A549 (cell line): ENCODE measurements at regions not wholly inside any gene's neighbourhood (a gene's known extent, or its start where the extent isn't known, plus 50 kb on each side); places are given as distances from the start of the nearest gene placed in this dataset.

Source experiments
- ATAC-seq, 2 experiments: fragments of 200-7000 bp in 1 of 2; fragments of >200 bp in 1 of 2; cut with Nextera tagmentation in 1 of 2; cut with Tn5 transposase in 1 of 2; 3 replicates each; pipeline versions ENCODE4 v1.8.0 to v1.9.1; 2018 to 2020; ENCODE audit warnings: mild to moderate bottlenecking in 1 of 2, moderate library complexity in 1 of 2
- CTCF ChIA-PET: fragments of 300-600 bp; sonication (Branson Sonifier 250); formaldehyde crosslinking; extraction: SDS; loops from one replicate; lab custom pipeline; 2021; ENCODE audit warnings: antibody characterized with exemption, inconsistent platforms; lab: Yijun Ruan, JAX
- POLR2A ChIA-PET: fragments of 350-600 bp; formaldehyde crosslinking; extraction: SDS; loops from one replicate; lab custom pipeline; 2021; ENCODE audit warnings: antibody characterized with exemption, inconsistent platforms; lab: Yijun Ruan, JAX
- DNase-seq, 2 experiments: peaks; one replicate each; pipeline versions ENCODE4 v3.0.0 to v3.0.0-alpha.2; 2011 to 2016; ENCODE audit warnings: low read depth in 1 of 2, low spot score in 1 of 2
- FAIRE-seq: peaks from 2 replicates; lab custom pipeline; 2011; peaks lifted over from hg19 to GRCh38; lab: Jason Lieb, UNC
- H3K27ac ChIP-seq, 2 experiments: fragments of >200 bp; sonication (Bioruptor Twin); formaldehyde crosslinking; 3 replicates each; pipeline ENCODE4 v1.5.1; 2016 to 2017
- H3K4me1 ChIP-seq: fragments of >200 bp; sonication (Bioruptor Twin); formaldehyde crosslinking; 3 replicates; pipeline ENCODE4 v1.6.1; 2016
- H3K4me2 ChIP-seq: fragments of >200 bp; sonication (Bioruptor Twin); formaldehyde crosslinking; 3 replicates; pipeline ENCODE4 v1.6.1; 2016
- H3K4me3 ChIP-seq: fragments of >200 bp; sonication (Bioruptor Twin); formaldehyde crosslinking; 3 replicates; pipeline ENCODE4 v1.5.1; 2016
- H3K9me3 ChIP-seq: fragments of >200 bp; sonication (Bioruptor Twin); formaldehyde crosslinking; 3 replicates; pipeline ENCODE4 v1.6.1; 2016
- BCL3 ChIP-seq: fragments of >200 bp; sonication (Bioruptor Twin); formaldehyde crosslinking; IDR thresholded peaks from 3 replicates; pipeline ENCODE4 v1.6.1; 2016
- CBX8 ChIP-seq: fragments of 200-600 bp; sonication (generic); IDR thresholded peaks from 2 replicates; pipeline ENCODE4 v1.6.1; 2016
- CEBPB ChIP-seq, 2 experiments: fragments of >200 bp in 1 of 2; sonication (Bioruptor Twin) in 1 of 2; formaldehyde crosslinking in 1 of 2; IDR thresholded peaks; 2 replicates each; pipeline ENCODE4 v1.6.1; 2012 to 2016
- EHF ChIP-seq: fragments of 250-450 bp; sonication (Bioruptor Pico); IDR thresholded peaks from 2 replicates; pipeline ENCODE4 v1.5.0; 2020; ENCODE audit warnings: mild to moderate bottlenecking
- FOSB ChIP-seq: fragments of 250-450 bp; sonication (Bioruptor Pico); IDR thresholded peaks from 2 replicates; pipeline ENCODE4 v1.5.0; 2020; ENCODE audit warnings: mild to moderate bottlenecking, moderate library complexity
- FOSL2 ChIP-seq, 2 experiments: fragments of 450-650 bp in 1 of 2; fragments of >200 bp in 1 of 2; sonication (Bioruptor Twin) in 1 of 2; formaldehyde crosslinking; IDR thresholded peaks; 2 replicates each; pipeline versions ENCODE4 v1.5.0 to v1.6.1; 2016 to 2020; ENCODE audit warnings: mild to moderate bottlenecking in 1 of 2, moderate library complexity in 1 of 2
- GATA3 ChIP-seq: IDR thresholded peaks from 2 replicates; pipeline ENCODE4 v1.6.1; 2012; ENCODE audit warnings: borderline replicate concordance
- HDAC2 ChIP-seq: fragments of 200-600 bp; sonication (generic); IDR thresholded peaks from 2 replicates; pipeline ENCODE4 v1.6.1; 2016
- HES2 ChIP-seq: fragments of >200 bp; sonication (Bioruptor Twin); formaldehyde crosslinking; IDR thresholded peaks from 2 replicates; pipeline ENCODE4 v1.6.1; 2016
- HMGXB4 ChIP-seq: fragments of 250-450 bp; sonication (Bioruptor Pico); IDR thresholded peaks from 2 replicates; pipeline ENCODE4 v1.5.0; 2021; ENCODE audit warnings: mild to moderate bottlenecking, moderate library complexity, borderline replicate concordance
- HOXB5 ChIP-seq: fragments of 250-450 bp; sonication (Bioruptor Pico); IDR thresholded peaks from 2 replicates; pipeline ENCODE4 v1.5.0; 2020; ENCODE audit warnings: mild to moderate bottlenecking, moderate library complexity
- JUNB ChIP-seq: fragments of >200 bp; sonication (Bioruptor Twin); formaldehyde crosslinking; IDR thresholded peaks from 2 replicates; pipeline ENCODE4 v1.6.1; 2016
- MYC ChIP-seq: IDR thresholded peaks from 2 replicates; pipeline ENCODE4 v1.6.1; 2012; ENCODE audit warnings: mild to moderate bottlenecking, inconsistent platforms, low read length, improper control_type of control experiment, borderline replicate concordance
- NPAS2 ChIP-seq: fragments of 250-450 bp; sonication (Bioruptor Pico); IDR thresholded peaks from 2 replicates; pipeline ENCODE4 v1.8.0; 2022; ENCODE audit warnings: mild to moderate bottlenecking, moderate library complexity, borderline replicate concordance
- POLR2A ChIP-seq: IDR thresholded peaks from 2 replicates; pipeline ENCODE4 v1.6.1; 2012; ENCODE audit warnings: mild to moderate bottlenecking, low read length
- POLR2AphosphoS2 ChIP-seq: conservative IDR thresholded peaks from 2 replicates; pipeline ENCODE4 v1.6.1; 2012; ENCODE audit warnings: low read length, improper control_type of control experiment, inconsistent platforms
- RARB ChIP-seq: fragments of 250-450 bp; sonication (Bioruptor Pico); IDR thresholded peaks from 2 replicates; pipeline ENCODE4 v1.8.0; 2021; ENCODE audit warnings: mild to moderate bottlenecking, moderate library complexity
- ZNF302 ChIP-seq: fragments of 250-450 bp; sonication (Bioruptor Pico); IDR thresholded peaks from 2 replicates; pipeline ENCODE4 v1.9.0; 2021; ENCODE audit warnings: inconsistent platforms, mild to moderate bottlenecking, moderate library complexity
- WGBS: methylation state at CpG from one replicate; pipeline ENCODE4 v1.1.6; 2017; ENCODE audit errors: missing lambda C conversion rate; 5-methylcytosine and 5-hydroxymethylcytosine counted together
- TF ChIP-seq, protein P1 (sequence below): IDR thresholded peaks from 2 replicates; pipeline ENCODE4 v1.6.1; 2012
- TF ChIP-seq, protein P2 (sequence below): fragments of 150-350 bp; IDR thresholded peaks from 2 replicates; pipeline ENCODE4 v1.6.1; 2014; ENCODE audit warnings: low read depth, mild to moderate bottlenecking, low read length

GRCh38 chr11:134949121-134950090 lies 537.4 kb upstream of the B3GAT1 start:
- Histone ChIP-seq H3K4me3 (no peak overlapping the region), H3K27ac (no peak overlapping the region), H3K9me3 (no peaks in the 10 kb centered on the region), H3K4me1 (no peaks in the 10 kb centered on the region), H3K4me2 (no peak overlapping the region)
- DNase-seq (no peak), FAIRE-seq (no peak), ATAC-seq (no peak)
- ChIA-PET POLR2A (no interaction called here), CTCF (no interaction called here)
- TF ChIP-seq MYC (no peak), NPAS2 (CRISPR knock-in tag) (no peak), ZNF302 (no peak), CBX8 (no peak), POLR2AphosphoS2 (no peak), BCL3 (no peak), RARB (CRISPR knock-in tag) (no peak), JUNB (no peak), FOSL2 (IDR thresholded peaks at IDR 0.05) (no peak), FOSL2 (CRISPR knock-in tag; IDR thresholded peaks at IDR 0.05) (no peak), FOSB (CRISPR knock-in tag) (no peak), EHF (CRISPR knock-in tag) (no peak)
- TF ChIP-seq, protein P1, sequence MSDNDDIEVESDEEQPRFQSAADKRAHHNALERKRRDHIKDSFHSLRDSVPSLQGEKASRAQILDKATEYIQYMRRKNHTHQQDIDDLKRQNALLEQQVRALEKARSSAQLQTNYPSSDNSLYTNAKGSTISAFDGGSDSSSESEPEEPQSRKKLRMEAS, result no peak
- TF ChIP-seq, protein P2, sequence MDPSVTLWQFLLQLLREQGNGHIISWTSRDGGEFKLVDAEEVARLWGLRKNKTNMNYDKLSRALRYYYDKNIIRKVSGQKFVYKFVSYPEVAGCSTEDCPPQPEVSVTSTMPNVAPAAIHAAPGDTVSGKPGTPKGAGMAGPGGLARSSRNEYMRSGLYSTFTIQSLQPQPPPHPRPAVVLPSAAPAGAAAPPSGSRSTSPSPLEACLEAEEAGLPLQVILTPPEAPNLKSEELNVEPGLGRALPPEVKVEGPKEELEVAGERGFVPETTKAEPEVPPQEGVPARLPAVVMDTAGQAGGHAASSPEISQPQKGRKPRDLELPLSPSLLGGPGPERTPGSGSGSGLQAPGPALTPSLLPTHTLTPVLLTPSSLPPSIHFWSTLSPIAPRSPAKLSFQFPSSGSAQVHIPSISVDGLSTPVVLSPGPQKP, result no peak
- 47% methylated on average over 9 of the region's 11 CpGs for WGBS

DNA sequence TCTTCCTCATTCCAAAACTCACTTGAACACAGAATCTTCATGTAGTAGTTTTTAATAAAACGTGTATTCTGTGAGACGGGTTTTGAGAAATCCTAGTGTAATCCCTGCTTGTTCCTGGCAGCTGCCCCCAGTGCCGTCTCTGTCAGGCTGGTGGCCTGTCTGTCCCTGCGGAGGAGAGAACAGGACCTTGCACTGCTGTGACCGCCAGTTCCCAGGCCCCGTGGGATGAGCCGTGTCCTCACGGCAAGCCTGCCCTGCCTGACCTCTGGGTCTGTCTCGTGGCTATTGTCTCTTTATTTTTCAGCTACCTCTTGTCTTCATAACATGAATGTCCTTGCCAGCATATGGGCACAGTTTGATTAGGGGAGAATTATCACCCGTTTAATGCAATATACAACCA lies 535.5 kb upstream of the B3GAT1 start:
- H3K4me3 ChIP-seq, result no peak overlapping the region
- WGBS, result 71% methylated on average over 10 of the region's 10 CpGs
- ChIA-PET CTCF (no interaction called here), POLR2A (no interaction called here)
- no peak overlapping the region for H3K27ac ChIP-seq
- FAIRE-seq, result no peak
- no peaks in the 10 kb centered on the region for H3K9me3 ChIP-seq
- no peak overlapping the region for H3K4me2 ChIP-seq
- TF ChIP-seq HDAC2 (no peak), POLR2A (no peak), HMGXB4 (CRISPR knock-in tag) (no peak), GATA3 (no peak), CEBPB (IDR thresholded peaks at IDR 0.05) (no peak), POLR2AphosphoS2 (no peak), HOXB5 (no peak), HES2 (no peak)
- H3K4me1 ChIP-seq, result no peaks in the 10 kb centered on the region
- ATAC-seq, result no peak
- no peak for DNase-seq
